ENCODE measurements at regions not wholly inside any gene's neighbourhood (a gene's known extent, or its start where the extent isn't known, plus 50 kb on each side); places are given as distances from the start of the nearest gene placed in this dataset.

DNA sequence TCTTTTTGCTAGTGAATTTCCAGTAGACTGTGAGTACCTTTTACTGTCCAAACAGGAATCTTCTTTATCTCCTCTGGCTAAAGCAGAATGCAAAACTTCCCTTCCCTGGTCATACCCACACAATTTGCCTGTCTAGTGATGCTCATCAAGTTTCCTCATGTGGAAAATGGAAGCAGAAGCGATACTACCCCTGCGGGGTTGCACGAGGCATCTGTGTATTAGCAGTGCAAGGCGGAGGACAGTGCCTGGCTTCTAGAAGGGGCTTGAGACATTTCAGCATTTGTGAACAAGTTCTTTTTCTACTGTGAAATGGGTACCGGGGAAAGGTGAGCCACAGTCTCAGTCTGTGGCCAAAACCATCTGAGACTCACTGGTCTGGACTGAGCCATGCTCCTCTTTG, 340.9 kb downstream of the AACS start:
- TF ChIP-seq POLR2AphosphoS5 (IDR thresholded peaks at IDR 0.05) (no peak), EP300 (conservative IDR thresholded peaks at IDR 0.05; ENCODE audit: poor library complexity, severe bottlenecking) (no peak), EZH2 (IDR thresholded peaks at IDR 0.05; ENCODE audit: borderline replicate concordance, insufficient read depth, low read length, poor library complexity, severe bottlenecking) (no peak)
- TF ChIP-seq, protein P1, sequence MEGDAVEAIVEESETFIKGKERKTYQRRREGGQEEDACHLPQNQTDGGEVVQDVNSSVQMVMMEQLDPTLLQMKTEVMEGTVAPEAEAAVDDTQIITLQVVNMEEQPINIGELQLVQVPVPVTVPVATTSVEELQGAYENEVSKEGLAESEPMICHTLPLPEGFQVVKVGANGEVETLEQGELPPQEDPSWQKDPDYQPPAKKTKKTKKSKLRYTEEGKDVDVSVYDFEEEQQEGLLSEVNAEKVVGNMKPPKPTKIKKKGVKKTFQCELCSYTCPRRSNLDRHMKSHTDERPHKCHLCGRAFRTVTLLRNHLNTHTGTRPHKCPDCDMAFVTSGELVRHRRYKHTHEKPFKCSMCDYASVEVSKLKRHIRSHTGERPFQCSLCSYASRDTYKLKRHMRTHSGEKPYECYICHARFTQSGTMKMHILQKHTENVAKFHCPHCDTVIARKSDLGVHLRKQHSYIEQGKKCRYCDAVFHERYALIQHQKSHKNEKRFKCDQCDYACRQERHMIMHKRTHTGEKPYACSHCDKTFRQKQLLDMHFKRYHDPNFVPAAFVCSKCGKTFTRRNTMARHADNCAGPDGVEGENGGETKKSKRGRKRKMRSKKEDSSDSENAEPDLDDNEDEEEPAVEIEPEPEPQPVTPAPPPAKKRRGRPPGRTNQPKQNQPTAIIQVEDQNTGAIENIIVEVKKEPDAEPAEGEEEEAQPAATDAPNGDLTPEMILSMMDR (IDR thresholded peaks at IDR 0.05; ENCODE audit: poor library complexity, severe bottlenecking): no peak
